WTC11 (cell line): ENCODE measurements at regions not wholly inside any gene's neighbourhood (a gene's known extent, or its start where the extent isn't known, plus 50 kb on each side); places are given as distances from the start of the nearest gene placed in this dataset.

Experiments
- ATF2 ChIP-seq: sonication (generic); formaldehyde crosslinking; IDR thresholded peaks from 2 replicates; pipeline ENCODE4 v1.8.1; 2022; ENCODE audit warnings: low read depth, missing genetic modification reagents, borderline replicate concordance
- HMGXB4 ChIP-seq: sonication (generic); formaldehyde crosslinking; IDR thresholded peaks from 2 replicates; pipeline ENCODE4 v1.8.1; 2023; ENCODE audit warnings: mild to moderate bottlenecking, moderate library complexity, missing genetic modification reagents
- KAT7 ChIP-seq: sonication (generic); formaldehyde crosslinking; IDR thresholded peaks from 2 replicates; pipeline ENCODE4 v1.8.1; 2023; ENCODE audit warnings: missing genetic modification reagents, mild to moderate bottlenecking, borderline replicate concordance
- PREB ChIP-seq: sonication (generic); formaldehyde crosslinking; IDR thresholded peaks from 2 replicates; pipeline ENCODE4 v1.8.1; 2022; ENCODE audit warnings: mild to moderate bottlenecking, missing genetic modification reagents, moderate library complexity, borderline replicate concordance
- TF ChIP-seq, protein P1 (sequence below): fragments of 200-600 bp; IDR thresholded peaks from 2 replicates; pipeline ENCODE4 v1.8.0; 2022; ENCODE audit warnings: antibody characterized with exemption
- TF ChIP-seq, protein P2 (sequence below): sonication (generic); formaldehyde crosslinking; IDR thresholded peaks from 2 replicates; pipeline ENCODE4 v1.8.1; 2022; ENCODE audit warnings: missing genetic modification reagents, borderline replicate concordance

GRCh38 chr7:42743077-42743858 lies 168.6 kb downstream of the C7orf25 start:
- TF ChIP-seq, protein P1, sequence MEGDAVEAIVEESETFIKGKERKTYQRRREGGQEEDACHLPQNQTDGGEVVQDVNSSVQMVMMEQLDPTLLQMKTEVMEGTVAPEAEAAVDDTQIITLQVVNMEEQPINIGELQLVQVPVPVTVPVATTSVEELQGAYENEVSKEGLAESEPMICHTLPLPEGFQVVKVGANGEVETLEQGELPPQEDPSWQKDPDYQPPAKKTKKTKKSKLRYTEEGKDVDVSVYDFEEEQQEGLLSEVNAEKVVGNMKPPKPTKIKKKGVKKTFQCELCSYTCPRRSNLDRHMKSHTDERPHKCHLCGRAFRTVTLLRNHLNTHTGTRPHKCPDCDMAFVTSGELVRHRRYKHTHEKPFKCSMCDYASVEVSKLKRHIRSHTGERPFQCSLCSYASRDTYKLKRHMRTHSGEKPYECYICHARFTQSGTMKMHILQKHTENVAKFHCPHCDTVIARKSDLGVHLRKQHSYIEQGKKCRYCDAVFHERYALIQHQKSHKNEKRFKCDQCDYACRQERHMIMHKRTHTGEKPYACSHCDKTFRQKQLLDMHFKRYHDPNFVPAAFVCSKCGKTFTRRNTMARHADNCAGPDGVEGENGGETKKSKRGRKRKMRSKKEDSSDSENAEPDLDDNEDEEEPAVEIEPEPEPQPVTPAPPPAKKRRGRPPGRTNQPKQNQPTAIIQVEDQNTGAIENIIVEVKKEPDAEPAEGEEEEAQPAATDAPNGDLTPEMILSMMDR, result no peak
- TF ChIP-seq HMGXB4 (CRISPR knock-in tag) (no peak), KAT7 (CRISPR knock-in tag) (no peak), PREB (CRISPR knock-in tag) (no peak), ATF2 (no peak)
- TF ChIP-seq, protein P2, sequence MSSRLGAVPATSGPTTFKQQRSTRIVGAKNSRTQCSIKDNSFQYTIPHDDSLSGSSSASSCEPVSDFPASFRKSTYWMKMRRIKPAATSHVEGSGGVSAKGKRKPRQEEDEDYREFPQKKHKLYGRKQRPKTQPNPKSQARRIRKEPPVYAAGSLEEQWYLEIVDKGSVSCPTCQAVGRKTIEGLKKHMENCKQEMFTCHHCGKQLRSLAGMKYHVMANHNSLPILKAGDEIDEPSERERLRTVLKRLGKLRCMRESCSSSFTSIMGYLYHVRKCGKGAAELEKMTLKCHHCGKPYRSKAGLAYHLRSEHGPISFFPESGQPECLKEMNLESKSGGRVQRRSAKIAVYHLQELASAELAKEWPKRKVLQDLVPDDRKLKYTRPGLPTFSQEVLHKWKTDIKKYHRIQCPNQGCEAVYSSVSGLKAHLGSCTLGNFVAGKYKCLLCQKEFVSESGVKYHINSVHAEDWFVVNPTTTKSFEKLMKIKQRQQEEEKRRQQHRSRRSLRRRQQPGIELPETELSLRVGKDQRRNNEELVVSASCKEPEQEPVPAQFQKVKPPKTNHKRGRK, result no peak
